ENCODE measurements at regions not wholly inside any gene's neighbourhood (a gene's known extent, or its start where the extent isn't known, plus 50 kb on each side); places are given as distances from the start of the nearest gene placed in this dataset.

- intact Hi-C loops (cut with micrococcal nuclease), result no loop called here
- Histone ChIP-seq H3K27ac (ENCODE audit: low read length in 2 of 2) (no peak overlapping the region), H4K20me1 (ENCODE audit: control insufficient read depth, insufficient read depth, low read length, poor library complexity, severe bottlenecking) (no peaks in the 10 kb centered on the region), H3K79me2 (ENCODE audit: control insufficient read depth, insufficient read depth, low read length) (no peaks in the 10 kb centered on the region), H3K9me3 (ENCODE audit: control extremely low read depth in 1 of 3, control insufficient read depth in 2 of 3, insufficient read depth in 1 of 3, low read length in 2 of 3) (no peaks in the 10 kb centered on the region), H3K4me1 (ENCODE audit: control insufficient read depth in 2 of 2, insufficient read depth in 2 of 2, low read length in 2 of 2) (peaks cover 5 to 6% of the 10 kb centered on the region in 2 donors), H3K36me3 (replicated peaks in 1 of 2; ENCODE audit: control extremely low read depth in 1 of 2, control insufficient read depth in 1 of 2, extremely low read depth in 1 of 2, insufficient read depth in 2 of 2, low read length in 1 of 2) (no peaks in the 10 kb centered on the region), H2AFZ (ENCODE audit: insufficient read depth, low read depth, low read length, poor library complexity, severe bottlenecking) (no peak overlapping the region), H3K9ac (ENCODE audit: low read length) (no peak overlapping the region), H3K27me3 (replicated peaks in 1 of 4; ENCODE audit: control extremely low read depth in 1 of 4, control insufficient read depth in 3 of 4, insufficient read depth in 4 of 4, low read length in 3 of 4) (no peaks in the 10 kb centered on the region), H3K4me3 (ENCODE audit: control extremely low read depth in 1 of 5, extremely low read depth in 1 of 5, insufficient read depth in 1 of 5, low read depth in 2 of 5, low read length in 4 of 5) (no peak overlapping the region), H3K4me2 (replicated peaks; ENCODE audit: low read depth, low read length, poor library complexity, severe bottlenecking) (no peak overlapping the region)
- CTCF ChIA-PET, result no interaction called here
- peaks cover 9% of the 10 kb centered on the region for H3K4me1 Mint-ChIP-seq
- ATAC-seq (ENCODE audit: low read depth), result no peak
- DNase-seq, result no peak
- H3K27me3 Mint-ChIP-seq, result no peaks in the 10 kb centered on the region
- POLR2A ChIA-PET, result no interaction called here
- H3K9me3 Mint-ChIP-seq (ENCODE audit: insufficient read depth), result peaks cover 7% of the 10 kb centered on the region
- H3K4me3 Mint-ChIP-seq, result no peak overlapping the region
- H3K27ac Mint-ChIP-seq, result no peak overlapping the region
- 100% methylated on average over 2 of the region's 10 CpGs for WGBS (ENCODE audit: insufficient coverage)
- TF ChIP-seq CTCF (IDR thresholded peaks at IDR 0.05) (no peak), EZH2 (IDR thresholded peaks at IDR 0.05; ENCODE audit: borderline replicate concordance, insufficient read depth, low read depth, low read length, poor library complexity, severe bottlenecking) (no peak)
These were observed 185.3 kb upstream of the BCOR start for GRCh38 chrX:40282946-40283660.

DNA sequence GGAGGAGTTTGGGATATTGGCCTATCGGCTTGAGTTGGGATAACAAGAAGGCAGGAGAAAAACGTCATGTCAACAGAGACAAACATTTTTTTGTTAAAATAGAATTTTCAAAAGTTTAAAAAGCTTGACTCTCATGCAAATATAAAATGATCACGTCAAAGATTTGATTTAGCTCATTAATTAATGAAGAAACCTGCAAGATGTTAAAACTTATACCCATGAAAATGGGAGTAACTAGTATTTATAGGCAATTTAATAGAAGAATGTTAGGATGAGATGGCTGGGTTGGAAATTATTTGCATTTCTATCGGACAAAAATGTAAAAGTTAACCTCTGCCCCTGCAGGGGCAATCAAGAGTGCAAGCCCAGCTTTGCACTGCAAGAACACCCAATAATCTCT lies 184.6 kb upstream of the BCOR start:
- intact Hi-C loops (cut with micrococcal nuclease), result no loop called here
- no peak overlapping the region for H3K27ac ChIP-seq (ENCODE audit: low read length in 2 of 2)
- Mint-ChIP-seq H3K4me3 (no peak overlapping the region), H3K4me1 (peaks cover 9% of the 10 kb centered on the region), H3K27me3 (no peaks in the 10 kb centered on the region), H3K9me3 (ENCODE audit: insufficient read depth) (peaks cover 7% of the 10 kb centered on the region), H3K27ac (no peak overlapping the region)
- no CpG with 5 or more reads among the region's 4 CpGs for WGBS (ENCODE audit: insufficient coverage)
- POLR2A ChIA-PET, result no interaction called here
- H3K36me3 ChIP-seq (replicated peaks in 1 of 2; ENCODE audit: control extremely low read depth in 1 of 2, control insufficient read depth in 1 of 2, extremely low read depth in 1 of 2, insufficient read depth in 2 of 2, low read length in 1 of 2), result no peaks in the 10 kb centered on the region
- H3K4me1 ChIP-seq (ENCODE audit: control insufficient read depth in 2 of 2, insufficient read depth in 2 of 2, low read length in 2 of 2), result peaks cover 5 to 6% of the 10 kb centered on the region in 2 donors
- DNase-seq (no peak), ATAC-seq (ENCODE audit: low read depth) (no peak)
- H4K20me1 ChIP-seq (ENCODE audit: control insufficient read depth, insufficient read depth, low read length, poor library complexity, severe bottlenecking), result no peaks in the 10 kb centered on the region
- H2AFZ ChIP-seq (ENCODE audit: insufficient read depth, low read depth, low read length, poor library complexity, severe bottlenecking), result no peak overlapping the region
- no peak overlapping the region for H3K9ac ChIP-seq (ENCODE audit: low read length)
- no peak overlapping the region for H3K4me3 ChIP-seq (ENCODE audit: control extremely low read depth in 1 of 5, extremely low read depth in 1 of 5, insufficient read depth in 1 of 5, low read depth in 2 of 5, low read length in 4 of 5)
- H3K9me3 ChIP-seq (ENCODE audit: control extremely low read depth in 1 of 3, control insufficient read depth in 2 of 3, insufficient read depth in 1 of 3, low read length in 2 of 3), result no peaks in the 10 kb centered on the region
- no peaks in the 10 kb centered on the region for H3K79me2 ChIP-seq (ENCODE audit: control insufficient read depth, insufficient read depth, low read length)
- no peaks in the 10 kb centered on the region for H3K27me3 ChIP-seq (replicated peaks in 1 of 4; ENCODE audit: control extremely low read depth in 1 of 4, control insufficient read depth in 3 of 4, insufficient read depth in 4 of 4, low read length in 3 of 4)
- TF ChIP-seq EZH2 (IDR thresholded peaks at IDR 0.05; ENCODE audit: borderline replicate concordance, insufficient read depth, low read depth, low read length, poor library complexity, severe bottlenecking), result no peak
- TF ChIP-seq CTCF (IDR thresholded peaks at IDR 0.05), result no peak
- H3K4me2 ChIP-seq (replicated peaks; ENCODE audit: low read depth, low read length, poor library complexity, severe bottlenecking), result no peak overlapping the region
- CTCF ChIA-PET, result no interaction called here
